ENCODE measurements at regions not wholly inside any gene's neighbourhood (a gene's known extent, or its start where the extent isn't known, plus 50 kb on each side); places are given as distances from the start of the nearest gene placed in this dataset.

DNA sequence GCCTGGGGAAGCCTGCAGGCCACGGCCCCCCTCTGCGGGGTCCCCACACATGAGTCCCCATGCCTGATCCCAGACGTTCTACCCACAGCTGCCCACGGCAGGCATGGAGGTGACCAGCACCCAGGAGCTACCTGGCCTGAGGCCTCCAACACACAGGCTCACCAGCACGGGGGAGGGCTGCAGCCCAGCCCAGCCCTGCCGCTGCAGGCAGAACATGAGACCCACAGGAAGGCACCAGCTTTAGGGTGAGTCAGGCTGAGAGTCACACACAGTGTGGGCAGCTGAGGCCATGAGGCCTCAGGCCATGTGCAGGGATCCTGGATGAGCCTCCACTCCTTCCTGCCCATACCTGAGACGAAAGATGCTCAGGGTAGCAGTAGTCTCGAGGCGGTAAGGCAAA lies 121.1 kb downstream of the PSMG1 start:
- intact Hi-C loops (cut with DNase I, micrococcal nuclease) = no loop called here
- no peak overlapping the region for H3K27ac Mint-ChIP-seq
- H3K27me3 ChIP-seq (ENCODE audit: control insufficient read depth in 1 of 2, insufficient read depth in 2 of 2, low read length in 2 of 2) = no peaks in the 10 kb centered on the region
- no peaks in the 10 kb centered on the region for H3K4me1 Mint-ChIP-seq (ENCODE audit: low read depth)
- no peaks in the 10 kb centered on the region for H3K4me1 ChIP-seq (ENCODE audit: insufficient read depth, low read length)
- CTCF ChIA-PET = no interaction called here
- H3K27ac ChIP-seq (ENCODE audit: low read depth in 1 of 2, low read length in 2 of 2) = no peak overlapping the region
- no peaks in the 10 kb centered on the region for H3K27me3 Mint-ChIP-seq
- POLR2A ChIA-PET = no interaction called here
- peaks cover 0 to 7% of the 10 kb centered on the region in 2 experiments for H3K9me3 ChIP-seq (ENCODE audit: control insufficient read depth in 1 of 2, insufficient read depth in 1 of 2, low read length in 2 of 2)
- no peak overlapping the region for H3K4me3 ChIP-seq (ENCODE audit: low read length)
- TF ChIP-seq, protein P1, sequence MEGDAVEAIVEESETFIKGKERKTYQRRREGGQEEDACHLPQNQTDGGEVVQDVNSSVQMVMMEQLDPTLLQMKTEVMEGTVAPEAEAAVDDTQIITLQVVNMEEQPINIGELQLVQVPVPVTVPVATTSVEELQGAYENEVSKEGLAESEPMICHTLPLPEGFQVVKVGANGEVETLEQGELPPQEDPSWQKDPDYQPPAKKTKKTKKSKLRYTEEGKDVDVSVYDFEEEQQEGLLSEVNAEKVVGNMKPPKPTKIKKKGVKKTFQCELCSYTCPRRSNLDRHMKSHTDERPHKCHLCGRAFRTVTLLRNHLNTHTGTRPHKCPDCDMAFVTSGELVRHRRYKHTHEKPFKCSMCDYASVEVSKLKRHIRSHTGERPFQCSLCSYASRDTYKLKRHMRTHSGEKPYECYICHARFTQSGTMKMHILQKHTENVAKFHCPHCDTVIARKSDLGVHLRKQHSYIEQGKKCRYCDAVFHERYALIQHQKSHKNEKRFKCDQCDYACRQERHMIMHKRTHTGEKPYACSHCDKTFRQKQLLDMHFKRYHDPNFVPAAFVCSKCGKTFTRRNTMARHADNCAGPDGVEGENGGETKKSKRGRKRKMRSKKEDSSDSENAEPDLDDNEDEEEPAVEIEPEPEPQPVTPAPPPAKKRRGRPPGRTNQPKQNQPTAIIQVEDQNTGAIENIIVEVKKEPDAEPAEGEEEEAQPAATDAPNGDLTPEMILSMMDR (IDR thresholded peaks at IDR 0.05) = no peak
- DNase-seq = no peak
- no peaks in the 10 kb centered on the region for H3K36me3 Mint-ChIP-seq (ENCODE audit: low read depth)
- ATAC-seq (ENCODE audit: poor library complexity) = no peak
- no peaks in the 10 kb centered on the region for H3K36me3 ChIP-seq (ENCODE audit: insufficient read depth, low read length)
- H3K4me3 Mint-ChIP-seq = no peak overlapping the region
- H3K9me3 Mint-ChIP-seq = no peaks in the 10 kb centered on the region

DNA sequence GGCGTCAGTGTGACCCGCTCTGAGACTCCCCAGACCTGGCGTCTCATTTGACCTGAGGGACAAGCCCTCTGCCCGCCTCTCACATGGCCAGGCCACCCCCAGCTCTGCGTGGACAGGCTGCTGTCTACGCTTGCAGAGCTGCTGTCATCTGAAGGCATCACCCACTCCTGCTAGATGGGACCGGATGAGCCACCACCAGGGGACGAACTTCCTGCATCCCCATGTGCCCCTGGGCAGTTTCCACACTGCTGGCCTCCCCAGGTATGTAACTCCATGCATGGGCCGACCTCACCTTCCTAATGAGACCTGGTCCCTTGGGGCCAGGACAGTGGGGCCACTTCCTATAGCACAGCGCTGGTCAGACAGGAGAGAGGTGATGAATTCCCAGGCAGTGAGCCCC lies 121.5 kb downstream of the PSMG1 start:
- Mint-ChIP-seq H3K4me3 (no peak overlapping the region), H3K4me1 (ENCODE audit: low read depth) (no peaks in the 10 kb centered on the region), H3K9me3 (no peaks in the 10 kb centered on the region), H3K27ac (no peak overlapping the region), H3K27me3 (no peaks in the 10 kb centered on the region), H3K36me3 (ENCODE audit: low read depth) (no peaks in the 10 kb centered on the region)
- Histone ChIP-seq H3K4me3 (ENCODE audit: low read length) (no peak overlapping the region), H3K36me3 (ENCODE audit: insufficient read depth, low read length) (no peaks in the 10 kb centered on the region), H3K27me3 (ENCODE audit: control insufficient read depth in 1 of 2, insufficient read depth in 2 of 2, low read length in 2 of 2) (no peaks in the 10 kb centered on the region), H3K9me3 (ENCODE audit: control insufficient read depth in 1 of 2, insufficient read depth in 1 of 2, low read length in 2 of 2) (peaks cover 0 to 7% of the 10 kb centered on the region in 2 experiments), H3K27ac (ENCODE audit: low read depth in 1 of 2, low read length in 2 of 2) (no peak overlapping the region), H3K4me1 (ENCODE audit: insufficient read depth, low read length) (no peaks in the 10 kb centered on the region)
- intact Hi-C loops (cut with DNase I, micrococcal nuclease) = no loop called here
- no peak for ATAC-seq (ENCODE audit: poor library complexity)
- TF ChIP-seq, protein P1 (IDR thresholded peaks at IDR 0.05) = no peak
- CTCF ChIA-PET = no interaction called here
- DNase-seq = no peak
- POLR2A ChIA-PET = no interaction called here

DNA sequence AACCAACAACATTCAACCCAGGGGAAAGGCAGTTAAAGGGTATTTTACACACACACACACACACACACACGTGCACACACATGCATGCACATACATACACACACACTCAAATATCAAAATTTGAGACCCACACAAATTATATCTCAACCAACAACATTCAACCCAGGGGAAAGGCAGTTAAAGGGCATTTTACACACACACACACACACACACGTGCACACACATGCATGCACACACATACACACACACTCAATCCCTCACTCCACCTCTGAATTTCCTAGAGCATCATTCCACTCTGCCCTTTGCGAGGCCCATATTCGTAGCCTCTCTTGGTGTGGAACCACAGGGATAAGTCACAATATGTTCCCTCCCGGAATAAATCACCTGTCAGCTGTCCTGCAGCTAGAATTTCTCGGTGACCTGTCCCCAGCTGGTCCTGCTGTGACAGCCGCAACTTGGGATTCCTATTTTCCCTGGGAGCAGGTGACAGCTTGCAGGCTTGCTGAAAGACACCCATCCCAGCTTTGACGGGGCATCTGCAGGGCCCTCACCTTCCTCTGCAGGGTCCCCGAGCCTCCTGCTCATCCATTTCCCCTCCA lies 122.7 kb downstream of the PSMG1 start:
- CTCF ChIA-PET = no interaction called here
- Mint-ChIP-seq H3K27me3 (no peaks in the 10 kb centered on the region), H3K36me3 (ENCODE audit: low read depth) (no peaks in the 10 kb centered on the region)

More for the DNA sequence above, 122.7 kb downstream of the PSMG1 start:
- Histone ChIP-seq H3K9me3 (ENCODE audit: control insufficient read depth in 1 of 2, insufficient read depth in 1 of 2, low read length in 2 of 2) (peaks cover 0 to 7% of the 10 kb centered on the region in 2 experiments), H3K4me3 (ENCODE audit: low read length) (no peak overlapping the region), H3K36me3 (ENCODE audit: insufficient read depth, low read length) (no peaks in the 10 kb centered on the region), H3K4me1 (ENCODE audit: insufficient read depth, low read length) (no peaks in the 10 kb centered on the region), H3K27ac (ENCODE audit: low read depth in 1 of 2, low read length in 2 of 2) (no peak overlapping the region), H3K27me3 (ENCODE audit: control insufficient read depth in 1 of 2, insufficient read depth in 2 of 2, low read length in 2 of 2) (no peaks in the 10 kb centered on the region)
- Mint-ChIP-seq H3K9me3 (no peaks in the 10 kb centered on the region), H3K27ac (no peak overlapping the region), H3K4me3 (no peak overlapping the region), H3K4me1 (ENCODE audit: low read depth) (no peaks in the 10 kb centered on the region)
- DNase-seq (no peak), ATAC-seq (ENCODE audit: poor library complexity) (no peak)
- TF ChIP-seq, protein P1 (IDR thresholded peaks at IDR 0.05) = no peak
- POLR2A ChIA-PET = no interaction called here
- intact Hi-C loops (cut with DNase I, micrococcal nuclease) = no loop called here

All from CD4-positive, alpha-beta T cell (primary cell).